Body of pancreas (tissue), 4 donors: ENCODE measurements at regions not wholly inside any gene's neighbourhood (a gene's known extent, or its start where the extent isn't known, plus 50 kb on each side); places are given as distances from the start of the nearest gene placed in this dataset.

ENCODE experiments used
- ATAC-seq: fragments of 150-250 bp; one replicate; pipeline ENCODE4 v1.9.1; 2016
- DNase-seq, 4 donors: peaks; one replicate each; pipeline ENCODE4 v3.0.0-alpha.2; 2019
- H3K27ac ChIP-seq, 4 donors: fragments of 200-600 bp; sonication (generic); 1 replicate in 3 of 4; 2 replicates in 1 of 4; pipeline versions ENCODE4 v1.5.1 to v1.6.1; 2016 to 2019; ENCODE audit warnings: mild to moderate bottlenecking in 1 of 4, mixed read lengths in 1 of 4, moderate library complexity in 1 of 4
- H3K27me3 ChIP-seq, 2 donors: fragments of 200-600 bp; sonication (generic); one replicate each; pipeline ENCODE4 v1.6.0; 2016; ENCODE audit warnings: mild to moderate bottlenecking in 1 of 2
- H3K36me3 ChIP-seq, 2 donors: fragments of 200-600 bp; sonication (generic); replicated peaks in 1 of 2; 2 replicates each; pipeline ENCODE4 v1.5.1; 2016; ENCODE audit warnings: low read depth in 2 of 2; ENCODE audit not compliant: insufficient read depth in 1 of 2
- H3K4me1 ChIP-seq: fragments of 200-600 bp; sonication (generic); one replicate; pipeline ENCODE4 v1.6.0; 2016
- H3K4me3 ChIP-seq, 2 donors: fragments of 200-600 bp; sonication (generic); 1 replicate in 1 of 2; 2 replicates in 1 of 2; pipeline ENCODE4 v1.5.1; 2016 to 2019
- H3K9me3 ChIP-seq, 3 donors: fragments of 200-600 bp; sonication (generic); 1 replicate in 2 of 3; 2 replicates in 1 of 3; pipeline ENCODE4 v1.5.1; 2016
- POLR2A ChIP-seq, 3 donors: fragments of 450-650 bp; IDR thresholded peaks; one replicate each; pipeline ENCODE4 v1.6.1; 2016; ENCODE audit warnings: antibody characterized with exemption in 3 of 3, mild to moderate bottlenecking in 2 of 3
- WGBS, 2 donors: methylation state at CpG; one replicate each; pipeline ENCODE4 v1.1.5; 2017; 5-methylcytosine and 5-hydroxymethylcytosine counted together
- intact Hi-C: fragments of 100-400 bp; cut with DNase I; formaldehyde crosslinking; loops from one replicate; pipeline ENCODE4 v1.15.1; 2023
- TF ChIP-seq, protein P1 (sequence below), 7 experiments: fragments of 450-650 bp in 4 of 7; fragments of 200-600 bp in 3 of 7; sonication (generic) in 3 of 7; IDR thresholded peaks; one replicate each; pipeline ENCODE4 v1.5.1; 2016 to 2019; ENCODE audit warnings: antibody characterized with exemption in 7 of 7

DNA sequence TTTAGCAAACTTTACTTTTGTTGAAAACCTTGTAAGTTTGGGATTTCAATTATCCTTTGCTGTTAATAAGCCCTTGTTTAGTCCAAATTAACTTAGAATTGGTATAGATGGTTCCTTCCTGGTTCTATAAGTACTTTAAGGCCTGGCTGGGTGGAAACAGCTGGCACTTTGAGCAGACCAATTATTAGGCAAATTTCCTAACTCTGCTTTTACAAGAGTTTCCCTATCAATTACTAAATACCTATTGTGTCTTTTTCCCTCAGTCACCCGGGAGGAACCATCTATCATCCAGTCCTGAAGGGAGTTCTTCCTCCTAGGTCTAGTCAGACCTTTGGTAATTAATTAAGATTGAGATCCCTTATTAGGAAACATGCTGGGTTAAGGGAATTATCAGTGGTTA lies 138.0 kb downstream of the SLC38A6 start:
- Histone ChIP-seq H3K9me3 (peaks cover 0 to 8% (median 0%) of the 10 kb centered on the region in 3 donors), H3K27ac (no peak overlapping the region), H3K27me3 (no peaks in the 10 kb centered on the region), H3K4me3 (no peak overlapping the region), H3K36me3 (no peaks in the 10 kb centered on the region), H3K4me1 (no peaks in the 10 kb centered on the region)
- TF ChIP-seq, protein P1, sequence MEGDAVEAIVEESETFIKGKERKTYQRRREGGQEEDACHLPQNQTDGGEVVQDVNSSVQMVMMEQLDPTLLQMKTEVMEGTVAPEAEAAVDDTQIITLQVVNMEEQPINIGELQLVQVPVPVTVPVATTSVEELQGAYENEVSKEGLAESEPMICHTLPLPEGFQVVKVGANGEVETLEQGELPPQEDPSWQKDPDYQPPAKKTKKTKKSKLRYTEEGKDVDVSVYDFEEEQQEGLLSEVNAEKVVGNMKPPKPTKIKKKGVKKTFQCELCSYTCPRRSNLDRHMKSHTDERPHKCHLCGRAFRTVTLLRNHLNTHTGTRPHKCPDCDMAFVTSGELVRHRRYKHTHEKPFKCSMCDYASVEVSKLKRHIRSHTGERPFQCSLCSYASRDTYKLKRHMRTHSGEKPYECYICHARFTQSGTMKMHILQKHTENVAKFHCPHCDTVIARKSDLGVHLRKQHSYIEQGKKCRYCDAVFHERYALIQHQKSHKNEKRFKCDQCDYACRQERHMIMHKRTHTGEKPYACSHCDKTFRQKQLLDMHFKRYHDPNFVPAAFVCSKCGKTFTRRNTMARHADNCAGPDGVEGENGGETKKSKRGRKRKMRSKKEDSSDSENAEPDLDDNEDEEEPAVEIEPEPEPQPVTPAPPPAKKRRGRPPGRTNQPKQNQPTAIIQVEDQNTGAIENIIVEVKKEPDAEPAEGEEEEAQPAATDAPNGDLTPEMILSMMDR (IDR thresholded peaks at IDR 0.05): no peak
- TF ChIP-seq POLR2A (IDR thresholded peaks at IDR 0.05): no peak
- ATAC-seq: no peak
- intact Hi-C loops: no loop called here
- WGBS, 2 donors: 25 to 29% methylated on average over 1 of the region's 1 CpG
- DNase-seq: no peak

DNA sequence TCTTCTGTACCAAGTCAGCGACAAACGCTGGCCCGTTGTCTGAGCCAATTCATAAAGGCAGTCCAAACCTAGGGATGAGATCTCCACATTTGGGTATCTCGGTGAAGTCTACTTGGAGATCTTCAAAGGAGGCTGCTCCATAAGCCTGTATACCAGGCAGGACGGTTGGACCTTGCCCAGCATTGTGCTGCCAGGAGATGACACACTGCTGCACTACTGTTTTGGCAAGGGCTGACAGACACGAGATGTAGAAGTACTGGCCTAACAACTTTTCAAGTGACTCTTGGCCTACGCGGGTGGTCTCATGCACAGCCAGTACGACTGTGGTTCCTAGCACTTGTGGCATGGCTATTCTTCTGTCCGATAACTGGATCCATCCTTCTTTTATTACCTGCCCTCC lies 135.3 kb downstream of the SLC38A6 start:
- no peak overlapping the region for H3K27ac ChIP-seq
- H3K4me3 ChIP-seq: no peak overlapping the region
- H3K36me3 ChIP-seq: no peaks in the 10 kb centered on the region
- H3K4me1 ChIP-seq: no peaks in the 10 kb centered on the region
- intact Hi-C loops: no loop called here
- peaks cover 0 to 9% (median 0%) of the 10 kb centered on the region in 3 donors for H3K9me3 ChIP-seq
- DNase-seq (no peak), ATAC-seq (no peak)
- 81 to 89% methylated on average over 9 to 10 of the region's 10 CpGs for WGBS, 2 donors
- no peak for TF ChIP-seq POLR2A (IDR thresholded peaks at IDR 0.05)
- TF ChIP-seq, protein P1 (IDR thresholded peaks at IDR 0.05): no peak
- no peaks in the 10 kb centered on the region for H3K27me3 ChIP-seq

DNA sequence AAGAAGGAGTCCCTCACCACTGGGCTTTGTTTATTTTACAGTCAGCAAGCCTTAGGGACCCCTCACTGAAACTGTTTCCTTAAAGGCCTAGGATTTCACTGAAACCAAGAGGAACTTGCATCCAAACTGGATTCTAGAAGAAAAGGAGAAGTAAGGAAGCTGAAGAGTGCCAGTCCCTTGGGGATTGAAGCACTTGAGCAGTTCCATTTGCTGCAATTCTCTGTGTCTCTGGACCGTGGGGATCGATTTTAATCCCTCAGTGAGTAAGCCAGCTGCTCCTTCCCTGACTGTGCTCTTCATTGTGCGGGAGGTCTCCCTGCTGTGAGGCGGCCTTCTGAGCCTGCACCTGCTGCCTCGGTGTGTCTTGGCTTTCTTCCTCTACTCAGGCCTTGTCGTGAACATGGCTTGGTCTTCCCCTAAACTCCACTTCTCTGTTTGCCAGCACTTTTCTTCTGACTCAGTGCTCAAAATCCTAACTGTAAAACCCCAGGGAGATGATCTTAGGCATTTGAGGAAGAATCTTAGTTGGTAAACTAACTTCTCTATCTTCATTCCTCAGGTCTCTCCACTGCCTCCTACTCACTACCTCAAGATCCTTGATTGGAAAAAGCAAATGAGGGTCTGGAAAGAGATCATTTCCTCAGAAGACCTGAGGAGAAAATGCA lies 132.6 kb downstream of the SLC38A6 start:
- no peak for ATAC-seq

DNA sequence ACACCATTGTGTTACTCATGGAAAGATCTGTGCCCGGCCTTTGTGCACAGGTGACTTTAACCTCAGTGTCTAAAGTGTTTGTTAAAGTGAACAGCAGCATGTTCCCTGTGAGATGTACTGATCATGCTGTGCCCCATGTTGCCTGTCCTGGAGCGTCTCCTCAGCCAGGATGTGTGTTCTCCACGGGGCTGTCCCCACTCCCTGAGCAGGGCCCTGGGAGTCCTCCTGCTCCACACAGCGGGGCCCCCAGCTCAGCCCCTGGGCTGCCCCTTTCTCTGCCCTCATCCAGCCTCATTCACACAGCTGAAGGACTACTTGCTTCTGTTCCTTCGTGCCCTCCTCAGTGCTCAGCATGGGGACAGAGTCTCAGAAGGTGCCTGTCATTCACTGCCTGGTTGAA lies 131.5 kb downstream of the SLC38A6 start:
- H3K4me1 ChIP-seq: no peaks in the 10 kb centered on the region
- peaks cover 0 to 9% (median 0%) of the 10 kb centered on the region in 3 donors for H3K9me3 ChIP-seq
- ATAC-seq (no peak), DNase-seq (no peak)
- TF ChIP-seq POLR2A (IDR thresholded peaks at IDR 0.05): no peak
- TF ChIP-seq, protein P1 (IDR thresholded peaks at IDR 0.05): no peak
- intact Hi-C loops: no loop called here
- no peak overlapping the region for H3K4me3 ChIP-seq
- H3K36me3 ChIP-seq: no peaks in the 10 kb centered on the region
- 83 to 86% methylated on average over 5 of the region's 5 CpGs for WGBS, 2 donors
- H3K27me3 ChIP-seq: no peaks in the 10 kb centered on the region
- no peak overlapping the region for H3K27ac ChIP-seq

More for the DNA sequence above, 132.6 kb downstream of the SLC38A6 start:
- intact Hi-C loops: no loop called here
- H3K36me3 ChIP-seq: no peaks in the 10 kb centered on the region
- H3K4me3 ChIP-seq: no peak overlapping the region
- H3K9me3 ChIP-seq: peaks cover 0 to 9% (median 0%) of the 10 kb centered on the region in 3 donors
- 53 to 60% methylated on average over 6 of the region's 6 CpGs for WGBS, 2 donors
- H3K27ac ChIP-seq: no peak overlapping the region
- no peaks in the 10 kb centered on the region for H3K4me1 ChIP-seq
- no peaks in the 10 kb centered on the region for H3K27me3 ChIP-seq
- TF ChIP-seq, protein P1 (IDR thresholded peaks at IDR 0.05): no peak
- TF ChIP-seq POLR2A (IDR thresholded peaks at IDR 0.05): no peak
- no peak for DNase-seq

DNA sequence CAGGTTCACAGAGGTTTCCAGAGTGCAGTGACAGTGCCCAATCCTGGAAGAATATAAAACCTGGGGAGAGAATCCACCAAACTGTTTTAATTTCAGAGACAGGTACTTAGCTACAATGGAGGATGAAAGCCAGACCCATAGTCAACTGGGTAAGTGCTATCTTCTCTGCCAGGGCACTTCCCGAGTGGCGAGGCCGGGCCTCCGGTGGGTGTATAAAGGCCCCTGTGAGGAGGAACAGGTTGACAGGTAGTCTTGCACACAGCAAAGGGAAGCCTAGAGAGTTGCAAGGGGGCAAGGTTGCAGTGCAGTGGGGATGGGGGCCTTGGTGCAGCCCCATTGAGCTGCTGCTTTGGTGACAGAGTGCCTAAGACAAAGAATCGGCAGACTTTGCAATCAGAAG lies 130.7 kb downstream of the SLC38A6 start:
- Histone ChIP-seq H3K4me1 (no peaks in the 10 kb centered on the region), H3K27ac (no peak overlapping the region), H3K36me3 (no peaks in the 10 kb centered on the region), H3K27me3 (no peaks in the 10 kb centered on the region), H3K9me3 (peaks cover 0 to 9% (median 0%) of the 10 kb centered on the region in 3 donors), H3K4me3 (no peak overlapping the region)
- no peak for DNase-seq
- 80 to 93% methylated on average over 5 of the region's 5 CpGs for WGBS, 2 donors
- TF ChIP-seq, protein P1 (IDR thresholded peaks at IDR 0.05): no peak
- TF ChIP-seq POLR2A (IDR thresholded peaks at IDR 0.05): no peak
- intact Hi-C loops: no loop called here
- ATAC-seq: no peak
